Right lung (tissue), 2 donors: ENCODE measurements at regions not wholly inside any gene's neighbourhood (a gene's known extent, or its start where the extent isn't known, plus 50 kb on each side); places are given as distances from the start of the nearest gene placed in this dataset.
"Not testable (repeated sequence)": the region's sequence is repeated elsewhere in the genome, so short reads cannot be mapped to it uniquely, and the experiment has no call there.

Experiments used
- DNase-seq, 2 donors: peaks; one replicate each; pipeline ENCODE4 v3.0.0-alpha.2; 2013

- DNase-seq = no peak
Measured at GRCh38 chr11:39674761-39675160, 1784.7 kb downstream of the LRRC4C start.

GRCh38 chr11:39674024-39674423, 1785.4 kb downstream of the LRRC4C start:
- DNase-seq = no peak

- DNase-seq = no peak
Measured at GRCh38 chr11:39668640-39669039, 1790.8 kb downstream of the LRRC4C start.

- DNase-seq = no peak
Measured at GRCh38 chr11:39664023-39664422, 1795.4 kb downstream of the LRRC4C start.

GRCh38 chr11:39661890-39662289, 1797.6 kb downstream of the LRRC4C start:
- no peak for DNase-seq

- no peak for DNase-seq
Measured at GRCh38 chr11:39651857-39652461, 1807.5 kb downstream of the LRRC4C start.

GRCh38 chr11:39641751-39642150, 1817.7 kb downstream of the LRRC4C start:
- peak; percentile 8 to 20 for DNase-seq

GRCh38 chr11:39630365-39630764, 1829.1 kb downstream of the LRRC4C start:
- DNase-seq = no peak

- no peak for DNase-seq
Measured at GRCh38 chr11:39628311-39628710, 1831.1 kb downstream of the LRRC4C start.

- not testable (repeated sequence) for DNase-seq
Measured at GRCh38 chr11:39620309-39620708, 1839.1 kb downstream of the LRRC4C start.

- DNase-seq = no peak
Measured at GRCh38 chr11:39617971-39618370, 1841.5 kb downstream of the LRRC4C start.

- no peak for DNase-seq
Measured at GRCh38 chr11:39589391-39589790, 1870.1 kb downstream of the LRRC4C start.

GRCh38 chr11:39586036-39586435, 1873.4 kb downstream of the LRRC4C start:
- DNase-seq = no peak

GRCh38 chr11:39571081-39571480, 1888.4 kb downstream of the LRRC4C start:
- no peak for DNase-seq

GRCh38 chr11:39570526-39570925, 1888.9 kb downstream of the LRRC4C start:
- DNase-seq = no peak

- no peak for DNase-seq
Measured at GRCh38 chr11:39569789-39570188, 1889.7 kb downstream of the LRRC4C start.

GRCh38 chr11:39542460-39542859, 1917.0 kb downstream of the LRRC4C start:
- DNase-seq = peak; percentile 1 to 4

GRCh38 chr11:39541945-39542351, 1917.5 kb downstream of the LRRC4C start:
- DNase-seq = no peak

GRCh38 chr11:39536323-39536722, 1923.1 kb downstream of the LRRC4C start:
- DNase-seq = not testable (repeated sequence)
